Stomach (tissue), 4 donors: ENCODE measurements at regions not wholly inside any gene's neighbourhood (a gene's known extent, or its start where the extent isn't known, plus 50 kb on each side); places are given as distances from the start of the nearest gene placed in this dataset.

Experiments used
- CTCF ChIP-seq, 7 experiments: fragments of 450-650 bp in 4 of 7; fragments of 200-600 bp in 3 of 7; sonication (generic) in 3 of 7; IDR thresholded peaks; one replicate each; pipeline ENCODE4 v1.5.1; 2016 to 2019; ENCODE audit warnings: antibody characterized with exemption in 7 of 7, control low read depth in 2 of 7, mild to moderate bottlenecking in 1 of 7
- EP300 ChIP-seq: sonication (generic); formaldehyde crosslinking; IDR thresholded peaks from one replicate; pipeline ENCODE4 v1.6.1; 2017; ENCODE audit warnings: antibody characterized with exemption
- POLR2A ChIP-seq, 4 donors: fragments of 450-650 bp; IDR thresholded peaks; one replicate each; pipeline ENCODE4 v1.6.1; 2016; ENCODE audit warnings: antibody characterized with exemption in 4 of 4, control low read depth in 2 of 4, mild to moderate bottlenecking in 1 of 4, moderate library complexity in 1 of 4

GRCh38 chr15:38685686-38686339 is 121.2 kb upstream of the RASGRP1 start:
- TF ChIP-seq POLR2A (IDR thresholded peaks at IDR 0.05) = no peak
- TF ChIP-seq CTCF (IDR thresholded peaks at IDR 0.05) = no peak
- no peak for TF ChIP-seq EP300
